HG03520 (cell line): ENCODE measurements at regions not wholly inside any gene's neighbourhood (a gene's known extent, or its start where the extent isn't known, plus 50 kb on each side); places are given as distances from the start of the nearest gene placed in this dataset.
A peak's percentile ranks its signal among the peaks of the same experiment; 100 is the strongest.
"Not testable (repeated sequence)": the region's sequence is repeated elsewhere in the genome, so short reads cannot be mapped to it uniquely, and the experiment has no call there.

ENCODE experiments used
- ATAC-seq: cut with Tn5 transposase; IDR thresholded peaks from one replicate; pipeline ENCODE4 v1.9.1; 2021; ENCODE audit warnings: mild to moderate bottlenecking, moderate library complexity; ENCODE audit not compliant: unreplicated experiment

DNA sequence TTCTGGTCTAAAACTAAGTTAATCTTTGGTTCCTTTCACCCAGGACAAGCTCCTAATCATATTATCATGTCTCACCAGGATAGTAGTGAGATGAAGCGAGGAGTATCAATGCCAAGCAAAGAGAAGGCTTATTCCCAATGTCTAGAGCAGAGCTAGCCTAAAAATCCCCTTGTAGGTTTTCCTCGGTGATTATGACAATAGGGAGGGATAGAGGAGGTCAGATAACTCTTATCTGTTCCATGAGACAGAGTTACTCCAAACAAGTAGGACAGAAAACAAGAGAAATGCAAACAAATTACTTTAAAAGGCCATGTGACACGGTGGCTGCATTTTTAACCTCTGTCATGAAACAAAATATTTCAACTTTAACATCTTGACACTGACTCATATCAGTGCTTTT lies 623.1 kb downstream of the ADCYAP1 start:
- no peak for ATAC-seq

DNA sequence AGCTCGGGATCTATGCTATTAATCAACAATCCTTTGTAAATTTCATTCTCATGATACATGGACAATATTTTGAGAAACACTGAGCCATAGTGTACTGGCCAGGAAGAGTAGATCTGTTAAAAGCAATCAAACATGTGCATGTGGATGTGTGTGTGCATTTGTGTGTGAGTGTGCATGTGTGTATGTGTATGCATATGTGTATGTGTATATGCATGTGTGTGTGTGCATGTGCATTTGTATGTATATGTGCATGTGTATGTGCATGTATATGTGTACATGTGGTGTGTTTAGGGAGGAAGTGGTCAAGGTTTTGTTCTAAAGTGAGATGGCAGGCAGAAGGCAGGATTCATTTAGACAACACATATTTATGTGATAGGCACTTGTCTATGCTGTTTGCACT lies 623.8 kb downstream of the ADCYAP1 start:
- ATAC-seq, result no peak

DNA sequence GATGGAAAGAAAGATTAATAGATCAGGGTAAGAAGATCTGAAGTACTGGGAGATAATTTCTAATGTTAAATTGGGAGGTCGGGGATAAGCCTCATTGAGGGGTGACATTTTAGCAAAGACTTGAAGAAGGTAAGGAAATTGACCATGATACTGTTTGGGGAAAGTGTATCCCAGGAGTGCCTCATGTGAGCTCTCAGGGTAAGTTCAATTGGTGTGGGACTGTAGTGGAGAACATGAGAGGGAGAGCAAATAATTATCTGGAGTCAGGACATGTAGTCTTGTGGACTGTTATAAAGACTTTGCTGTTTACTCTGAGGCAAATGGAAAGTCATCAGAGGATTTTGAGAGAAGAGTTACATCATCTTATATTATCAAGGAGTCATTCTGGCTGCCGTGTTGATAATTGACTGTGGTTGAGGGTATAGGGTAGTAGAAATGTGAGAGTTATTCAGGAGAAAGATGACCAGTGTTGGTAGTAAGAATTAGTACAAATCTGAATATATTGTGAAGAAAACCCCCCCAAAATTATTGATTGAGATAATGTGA lies 624.4 kb downstream of the ADCYAP1 start:
- ATAC-seq, result no peak

DNA sequence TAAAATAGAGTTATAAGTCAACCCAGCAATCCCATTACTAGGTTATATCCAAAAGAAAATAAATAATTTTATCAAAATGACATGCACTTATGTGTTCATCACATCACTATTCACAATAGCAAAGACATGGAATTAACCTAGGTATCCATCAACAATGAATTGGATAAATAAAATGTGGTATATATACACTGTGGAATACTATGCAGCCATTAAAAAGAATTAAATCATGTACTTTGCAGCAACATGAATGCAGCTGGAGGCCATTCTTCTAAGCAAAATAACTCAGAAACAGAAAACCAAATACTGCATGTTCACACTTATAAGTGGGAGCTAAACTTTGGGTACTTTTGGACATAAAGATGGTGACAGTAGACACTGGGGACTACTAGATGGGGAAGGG lies 626.0 kb downstream of the ADCYAP1 start:
- ATAC-seq, result no peak

DNA sequence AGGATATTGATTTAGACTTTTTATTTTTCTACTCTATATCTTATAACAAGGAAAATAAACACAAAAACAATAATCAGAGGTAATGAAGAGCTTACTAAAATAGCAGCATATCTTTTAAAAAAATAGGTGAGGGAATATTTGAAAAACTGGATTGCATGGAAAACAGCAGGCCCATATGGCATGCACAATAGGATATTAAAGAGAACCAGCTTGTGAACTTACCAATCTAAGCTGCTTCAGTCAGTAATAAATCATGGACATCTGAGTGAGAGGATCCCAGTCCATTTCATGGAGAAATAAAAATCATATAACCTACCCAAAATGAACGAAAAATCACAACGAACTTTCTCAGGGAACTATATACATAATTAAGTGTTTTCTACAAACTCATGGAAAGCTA lies 634.6 kb downstream of the ADCYAP1 start:
- ATAC-seq, result no peak

DNA sequence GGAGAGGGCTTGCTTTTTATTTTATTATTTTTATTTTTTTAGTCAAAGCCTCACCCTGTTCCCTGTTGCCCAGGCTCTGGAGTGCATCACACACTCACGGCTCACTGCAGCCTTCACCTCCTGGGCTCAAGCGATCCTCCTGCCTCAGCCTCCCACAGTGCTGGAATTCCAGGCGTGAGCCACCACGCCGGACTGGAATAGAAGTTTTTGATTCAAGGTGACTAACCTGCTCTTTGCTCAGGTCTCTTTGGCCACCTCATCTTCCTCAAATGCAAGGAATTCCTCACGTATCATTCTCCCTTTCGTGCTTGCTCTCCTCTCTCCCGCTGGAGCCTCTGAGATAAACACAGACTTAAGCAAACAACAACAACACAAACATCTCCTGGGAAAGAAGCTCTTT lies 636.8 kb downstream of the ADCYAP1 start:
- no peak for ATAC-seq

DNA sequence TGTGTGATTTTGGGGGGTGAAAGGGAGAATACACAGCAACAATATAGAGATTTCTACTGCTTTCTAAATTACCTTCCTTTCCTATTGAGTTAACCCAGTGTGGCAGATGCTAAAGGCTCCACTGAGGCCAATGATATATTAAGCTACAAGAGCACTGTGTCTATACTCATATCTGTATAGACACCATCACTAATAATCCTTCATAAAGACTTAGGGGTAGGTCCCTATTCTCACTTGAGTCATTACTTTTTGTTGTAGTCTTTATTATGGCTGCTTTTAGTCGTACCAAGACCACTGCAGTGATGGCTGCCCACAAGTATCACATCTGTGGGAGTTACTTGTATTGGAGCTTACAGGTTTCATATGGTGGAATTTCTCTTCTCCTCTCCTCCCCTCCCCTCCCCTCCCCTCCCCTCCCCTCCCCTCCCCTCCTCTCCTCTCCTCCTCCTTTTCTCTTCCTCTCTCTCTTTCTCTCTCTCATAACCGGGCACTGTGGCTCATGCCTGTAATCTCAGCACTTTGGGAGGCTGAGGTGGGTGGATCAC lies 637.6 kb downstream of the ADCYAP1 start:
- ATAC-seq, result no peak

DNA sequence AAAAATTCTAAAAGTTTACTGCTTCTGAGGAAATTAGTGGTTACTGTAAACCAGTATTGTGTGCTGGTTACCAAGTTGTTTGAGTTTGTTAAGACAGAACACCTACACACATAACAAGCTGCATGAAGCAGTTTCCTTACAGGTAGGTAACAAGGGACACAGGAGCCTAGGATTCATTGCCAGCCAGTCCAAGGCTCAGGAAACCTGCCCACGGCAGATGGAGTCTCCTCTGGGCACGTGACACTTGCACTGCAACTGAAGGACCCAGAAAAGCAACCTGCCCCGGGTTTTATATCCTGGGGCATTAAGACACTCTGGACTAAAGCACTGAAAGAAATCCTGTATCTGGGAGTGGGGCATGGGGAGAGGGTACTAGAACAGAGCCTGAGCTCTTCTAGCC lies 639.3 kb downstream of the ADCYAP1 start:
- no peak for ATAC-seq

DNA sequence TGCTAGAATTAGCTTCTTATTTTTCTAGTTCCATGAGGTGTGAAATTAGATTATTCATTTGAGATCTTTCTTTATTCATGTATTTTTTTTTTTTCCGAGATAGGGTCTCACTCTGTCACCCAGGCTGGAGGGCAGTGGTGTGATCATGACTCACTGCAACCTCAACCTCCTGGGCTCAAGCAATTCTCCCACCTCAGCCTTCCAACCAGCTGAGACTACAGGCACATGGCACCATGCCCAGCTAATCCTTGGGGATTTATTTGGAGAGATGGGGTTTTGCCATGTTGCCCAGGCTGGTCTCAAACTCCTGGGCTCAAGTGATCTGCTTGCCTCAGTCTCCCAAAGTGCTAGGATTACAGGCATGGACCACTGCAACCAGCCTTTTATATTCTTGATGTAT lies 653.0 kb downstream of the ADCYAP1 start:
- not testable (repeated sequence) for ATAC-seq

DNA sequence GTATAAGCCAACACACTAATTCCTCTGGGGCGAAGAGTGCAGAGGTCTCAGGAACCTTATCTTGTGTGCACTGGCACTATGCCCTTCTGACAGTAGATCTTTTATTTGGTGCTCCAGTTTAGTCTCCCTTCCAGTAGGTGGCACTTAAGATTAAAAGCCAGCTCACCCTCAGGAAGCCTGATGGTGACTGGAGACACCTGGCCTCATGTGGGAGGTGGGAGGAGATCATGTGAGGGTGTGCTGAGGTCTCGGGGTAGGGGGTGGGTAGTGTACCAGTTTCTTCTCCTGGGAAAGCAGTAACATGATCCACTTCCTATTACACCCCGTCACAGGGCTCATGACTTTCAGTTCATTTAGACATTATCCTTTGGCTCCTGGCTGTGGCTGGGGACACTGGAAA lies 654.9 kb downstream of the ADCYAP1 start:
- no peak for ATAC-seq

DNA sequence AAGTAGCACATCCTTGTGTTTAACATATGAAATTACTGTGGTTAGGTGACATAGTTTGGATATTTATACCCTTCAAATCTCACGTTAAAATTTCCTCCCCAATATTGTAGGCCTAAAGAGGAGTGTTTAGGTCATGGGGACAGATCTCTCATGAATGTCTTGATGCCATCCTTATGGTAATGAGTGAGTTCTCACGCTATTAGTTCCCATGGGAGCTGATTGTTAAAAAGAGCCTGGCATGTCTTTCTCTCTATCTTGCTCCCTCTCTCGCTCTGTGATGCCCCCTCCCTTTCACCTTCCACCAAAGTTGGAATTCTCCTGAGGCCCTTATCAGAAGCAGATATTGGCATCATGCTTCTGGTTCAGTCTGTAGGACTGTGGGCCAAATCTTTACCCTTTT lies 660.1 kb downstream of the ADCYAP1 start:
- ATAC-seq, result no peak

DNA sequence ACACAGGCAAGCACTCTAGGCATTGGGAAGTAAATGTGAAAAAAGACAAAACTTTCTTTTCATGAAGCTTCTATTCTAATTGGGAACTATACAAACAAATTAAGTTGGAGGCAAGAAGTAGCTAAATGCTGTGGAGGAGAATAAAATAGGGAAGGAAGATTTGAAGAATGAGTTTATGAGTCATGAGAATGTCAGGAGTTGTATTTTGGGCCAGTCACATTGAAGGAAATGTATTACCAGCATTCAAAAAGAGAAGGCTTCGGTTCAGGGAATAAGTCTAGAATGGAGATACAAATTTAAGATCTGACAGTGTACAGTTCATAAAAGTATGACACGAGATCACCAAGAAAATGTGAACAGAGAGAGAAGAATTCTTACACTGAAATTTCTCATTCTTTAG lies 666.5 kb downstream of the ADCYAP1 start:
- no peak for ATAC-seq

DNA sequence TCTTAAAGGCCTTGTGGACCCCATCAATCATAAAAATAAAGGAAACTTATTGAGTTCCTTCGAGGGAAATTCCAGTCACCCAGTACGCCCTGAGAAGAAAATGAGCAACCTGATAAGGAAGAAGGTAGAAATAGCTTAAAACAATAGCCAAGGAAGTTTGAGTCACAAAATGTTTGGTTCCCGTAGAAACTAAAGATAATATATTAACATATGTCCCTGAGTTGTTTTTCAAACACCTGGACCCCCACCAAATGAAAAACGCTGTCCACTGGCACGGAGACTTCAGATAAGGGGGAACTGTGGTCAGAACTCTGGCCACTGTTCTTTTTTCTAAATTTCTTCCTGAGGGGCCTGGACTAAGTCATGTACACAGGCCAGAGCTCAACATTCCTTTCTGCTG lies 669.1 kb downstream of the ADCYAP1 start:
- no peak for ATAC-seq

DNA sequence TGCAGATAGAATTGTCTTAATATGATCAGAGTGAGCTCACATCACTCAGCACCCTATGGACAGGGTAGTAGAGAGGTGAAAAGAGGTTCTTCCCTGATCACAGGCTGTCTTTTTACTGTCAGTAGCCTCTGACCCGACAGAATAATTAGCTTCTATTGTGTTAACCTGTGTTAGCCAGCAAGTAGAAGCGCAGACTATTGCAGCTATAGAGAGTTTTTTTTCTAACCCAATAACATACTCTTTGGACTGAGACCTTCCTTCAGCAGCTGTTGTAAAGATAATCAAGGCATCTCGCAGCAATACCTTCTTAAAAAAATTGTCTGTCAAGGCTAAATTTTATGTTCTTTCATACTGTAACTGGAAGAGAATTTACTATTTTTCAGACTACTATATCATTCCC lies 670.4 kb downstream of the ADCYAP1 start:
- no peak for ATAC-seq

DNA sequence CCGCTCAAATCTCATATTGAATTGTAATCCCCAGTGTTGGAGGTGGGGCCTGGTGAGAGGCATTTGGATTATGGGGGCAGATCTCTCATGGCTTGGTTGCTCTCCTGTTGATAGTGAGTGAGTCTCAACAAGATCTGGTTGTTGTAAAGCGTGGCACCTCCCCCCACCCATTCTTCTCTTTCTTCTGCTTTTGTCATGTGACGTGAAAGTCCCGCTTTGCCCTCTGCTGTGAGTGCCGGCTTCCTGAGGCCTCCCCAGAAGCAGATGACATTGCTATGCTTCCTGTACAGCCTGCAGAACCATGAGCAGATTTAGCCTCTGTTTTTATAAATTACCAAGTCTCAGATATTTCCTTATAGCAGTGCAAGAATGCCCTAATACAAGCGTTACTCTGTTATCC lies 673.8 kb downstream of the ADCYAP1 start:
- no peak for ATAC-seq

DNA sequence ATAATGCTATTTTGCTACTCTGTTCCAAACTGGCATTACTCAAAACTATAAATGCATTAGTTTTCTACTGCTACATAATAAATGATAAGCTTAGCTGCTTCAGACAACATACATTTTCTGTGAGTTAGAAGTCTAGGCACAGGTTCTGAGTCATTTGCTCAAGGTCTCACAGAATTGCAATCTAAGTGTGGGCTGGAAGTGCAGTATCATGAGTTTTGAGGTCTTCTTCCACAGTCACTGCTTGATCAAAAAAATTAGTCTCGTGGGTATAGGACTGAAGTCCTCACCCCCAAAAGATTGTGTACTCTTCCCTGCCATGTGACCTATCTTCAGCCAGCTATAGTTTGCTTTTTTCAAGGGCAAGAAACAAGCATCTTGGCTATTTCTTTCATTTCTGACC lies 676.9 kb downstream of the ADCYAP1 start:
- ATAC-seq, result no peak

DNA sequence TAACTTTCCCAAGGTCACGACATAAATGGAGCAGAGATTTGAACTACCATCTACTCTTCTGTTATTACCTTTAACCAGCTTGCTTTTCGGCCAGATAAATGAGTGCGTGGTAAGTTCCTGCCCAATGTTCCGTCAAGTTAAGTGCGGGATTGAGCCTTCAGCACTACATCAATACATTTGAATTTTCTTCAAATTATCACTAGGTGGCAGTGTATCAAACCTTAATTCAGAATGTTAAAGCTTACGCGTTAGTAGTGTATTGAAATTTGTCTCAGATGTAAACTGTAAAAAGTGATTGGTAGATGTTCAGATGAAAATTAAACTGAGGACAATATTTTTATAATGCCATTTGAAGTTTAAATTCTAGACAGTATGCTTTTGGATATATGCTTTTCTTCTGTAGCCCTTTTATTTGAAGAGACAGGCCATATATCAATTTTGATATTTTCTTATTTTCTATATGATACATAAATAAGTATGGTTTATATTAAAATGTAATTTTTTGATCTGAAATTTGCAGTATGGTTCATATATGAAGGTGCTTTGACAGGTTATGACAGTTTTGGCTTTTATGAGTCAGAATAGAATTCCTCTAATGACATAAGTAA lies 681.3 kb downstream of the ADCYAP1 start:
- ATAC-seq, result peak; percentile 87

DNA sequence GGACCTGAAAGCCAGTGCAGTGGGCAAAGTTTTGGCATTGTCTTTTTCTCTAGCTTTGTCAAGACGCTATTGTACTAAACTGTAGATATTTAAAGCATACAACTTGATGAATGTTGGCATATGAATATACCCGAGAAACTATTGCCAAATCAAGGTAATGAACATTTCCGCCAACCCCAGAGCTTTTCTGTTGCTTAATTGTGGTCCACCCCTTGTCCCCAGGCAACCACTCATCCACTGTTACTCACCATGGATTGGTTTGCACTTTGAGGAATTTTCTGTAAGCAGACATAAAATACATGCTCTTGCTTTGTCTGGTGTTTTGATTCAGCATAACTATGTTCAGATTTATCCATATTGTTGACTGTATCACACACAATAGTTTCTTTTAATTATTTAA lies 688.4 kb downstream of the ADCYAP1 start:
- no peak for ATAC-seq

DNA sequence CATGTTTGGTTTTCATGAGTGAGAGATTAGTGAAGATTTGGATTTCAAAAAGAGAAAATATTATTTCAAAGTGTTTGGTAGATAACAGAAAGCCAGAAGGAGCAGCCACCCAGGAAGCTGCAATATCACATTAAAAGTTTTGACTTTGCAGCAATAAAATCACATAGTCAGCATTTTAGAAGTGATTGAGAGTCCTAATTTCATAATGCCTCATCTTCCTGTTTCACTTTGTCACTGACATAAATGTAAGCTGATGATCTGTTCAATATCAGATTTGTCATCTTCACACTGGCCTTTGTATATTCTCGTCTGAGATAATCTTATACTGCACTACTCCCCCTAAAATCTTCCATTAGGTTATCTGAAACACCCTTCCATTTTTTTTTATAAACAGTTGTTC lies 690.5 kb downstream of the ADCYAP1 start:
- no peak for ATAC-seq

DNA sequence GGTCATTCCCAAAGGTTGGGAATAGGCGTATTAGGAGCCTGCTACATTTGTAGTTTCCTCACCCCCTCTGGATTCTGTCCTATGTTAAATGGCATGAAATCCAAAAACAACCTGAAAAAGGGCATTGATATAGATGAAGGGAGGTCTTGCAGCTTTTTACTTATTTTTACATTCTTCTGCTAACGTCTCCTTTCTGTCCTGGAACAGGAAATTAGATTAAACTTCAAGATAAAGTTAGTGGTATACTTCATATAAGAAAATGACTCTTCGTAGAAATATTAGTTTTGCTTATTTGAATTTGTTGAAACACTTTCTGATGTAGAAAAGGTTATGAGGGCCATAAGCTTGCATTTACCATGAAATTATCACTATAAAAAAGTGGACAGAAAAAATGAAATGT lies 694.5 kb downstream of the ADCYAP1 start:
- no peak for ATAC-seq

DNA sequence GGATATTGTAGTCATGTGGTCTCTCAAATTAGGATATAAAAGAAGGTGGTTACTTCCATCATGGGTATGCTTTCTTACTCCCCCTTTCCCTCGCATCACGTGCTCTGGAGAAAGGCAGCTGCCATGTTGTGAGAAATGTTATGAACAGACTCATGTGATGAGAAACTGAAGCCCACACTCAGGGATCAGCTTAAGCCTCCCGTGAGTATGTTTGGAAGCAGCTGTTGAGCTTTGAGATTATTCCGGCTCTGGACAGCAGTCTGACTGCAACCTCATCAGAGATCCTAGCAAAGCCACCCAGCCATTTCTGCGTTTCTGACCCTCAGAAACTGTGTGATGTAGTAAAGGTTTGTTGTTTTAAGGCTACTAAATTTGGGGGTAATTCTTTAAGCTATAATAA lies 700.1 kb downstream of the ADCYAP1 start:
- no peak for ATAC-seq

DNA sequence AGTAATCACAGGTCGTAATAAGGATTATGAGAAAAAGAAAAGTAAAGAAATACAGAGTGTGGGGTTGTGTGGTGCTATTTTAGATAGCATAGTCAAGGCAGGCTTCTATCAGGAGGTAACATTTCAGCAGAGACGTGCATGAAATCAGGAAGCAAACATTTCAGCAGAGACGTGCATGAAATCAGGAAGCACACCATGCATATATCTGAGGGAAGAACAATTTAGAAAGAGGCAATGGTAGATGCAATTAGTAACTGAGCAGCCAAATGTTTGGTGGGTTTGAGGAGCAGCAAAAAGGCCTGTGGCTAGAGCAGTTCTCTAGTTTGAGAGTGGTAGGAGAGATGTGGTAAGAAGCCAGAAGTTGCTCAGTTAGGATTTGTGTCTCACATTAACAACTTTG lies 713.7 kb downstream of the ADCYAP1 start:
- ATAC-seq, result no peak

DNA sequence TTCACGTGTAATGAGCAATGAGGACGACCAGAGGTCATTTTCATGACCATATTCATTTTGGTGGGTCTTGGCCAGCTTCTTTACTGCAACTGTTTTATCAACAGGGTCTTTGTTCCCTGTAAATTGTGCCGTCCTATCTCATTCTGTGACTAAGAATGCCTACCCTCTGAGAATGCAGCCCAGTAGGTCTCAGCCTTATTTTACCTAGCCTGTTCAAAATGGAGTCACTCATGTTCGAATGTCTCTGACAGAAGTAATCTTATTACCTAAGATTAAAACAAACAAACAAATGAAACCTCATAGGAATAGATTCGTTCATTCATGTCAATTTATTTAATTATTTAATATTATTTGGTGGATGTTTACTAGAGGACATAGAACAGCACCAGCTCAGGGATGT lies 714.8 kb downstream of the ADCYAP1 start:
- ATAC-seq, result no peak
